ENCODE measurements at regions not wholly inside any gene's neighbourhood (a gene's known extent, or its start where the extent isn't known, plus 50 kb on each side); places are given as distances from the start of the nearest gene placed in this dataset.
A peak's percentile ranks its signal among the peaks of the same experiment; 100 is the strongest.

DNA sequence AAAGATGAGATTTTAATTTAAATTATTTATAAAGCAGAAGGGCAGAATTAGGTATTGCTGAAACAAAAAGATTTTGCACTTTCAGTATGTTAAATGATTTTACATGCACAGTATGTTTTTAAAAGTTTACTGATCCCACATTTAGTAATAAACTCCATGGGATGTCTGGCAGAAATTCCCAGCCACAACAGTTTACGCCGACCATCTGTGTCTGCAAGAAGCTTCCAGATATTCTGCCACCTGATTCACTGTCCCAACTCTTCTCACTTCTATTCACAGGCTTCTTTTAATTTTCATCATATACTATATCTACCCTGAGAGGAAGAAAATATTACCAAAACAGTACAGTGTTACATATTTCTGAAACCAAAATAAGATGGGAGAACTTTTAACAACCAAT is 115.8 kb upstream of the IQCM start:
- no peak for DNase-seq

DNA sequence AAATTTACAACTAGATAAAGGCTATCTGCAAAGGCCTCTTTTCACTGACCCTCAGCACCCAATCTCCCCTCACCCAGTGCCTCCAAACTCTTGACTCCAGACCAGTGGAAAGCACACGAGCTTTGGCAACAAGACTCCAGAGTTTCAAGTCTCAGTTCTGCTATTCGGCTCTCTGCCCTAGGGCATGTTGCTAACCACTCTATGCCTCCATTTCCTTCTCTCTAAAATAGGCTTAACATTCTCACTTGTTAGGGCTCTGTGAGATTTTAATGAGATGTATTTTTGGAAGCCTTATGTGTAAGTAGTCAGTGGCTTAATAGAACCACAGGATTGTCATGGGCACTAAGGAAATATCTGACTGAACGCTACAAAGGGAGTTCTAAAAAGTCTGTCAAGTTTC is 116.5 kb upstream of the IQCM start:
- DNase-seq, result no peak

- DNase-seq, result no peak
Measured at GRCh38 chr4:149933120-149933519, 117.5 kb upstream of the IQCM start.

DNA sequence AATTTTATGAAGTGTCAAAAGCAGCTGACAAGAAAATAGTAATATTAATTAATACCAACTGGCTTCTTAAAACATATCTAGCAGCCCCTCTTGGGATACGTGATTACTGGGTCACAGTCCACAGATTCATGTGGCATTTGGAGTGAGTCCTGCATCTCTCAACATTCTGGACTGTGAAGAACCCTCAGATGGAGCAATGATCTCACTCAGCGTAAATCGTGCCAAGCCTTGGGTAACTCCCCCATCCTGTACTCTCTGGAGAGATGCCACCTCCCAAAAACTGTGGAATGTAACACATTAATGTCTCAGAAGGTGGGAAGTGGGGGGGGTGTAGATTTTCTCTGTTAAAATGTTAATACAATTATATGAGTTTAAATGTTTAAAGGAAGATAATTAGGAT is 118.2 kb upstream of the IQCM start:
- no peak for DNase-seq

GRCh38 chr4:149949381-149949780 is 128.9 kb upstream of the DCLK2 start:
- no peak for DNase-seq

GRCh38 chr4:149951152-149951900 is 126.9 kb upstream of the DCLK2 start:
- DNase-seq, result no peak

GRCh38 chr4:149952101-149952500 is 126.1 kb upstream of the DCLK2 start:
- no peak for DNase-seq

GRCh38 chr4:149952716-149953115 is 125.5 kb upstream of the DCLK2 start:
- DNase-seq, result no peak

DNA sequence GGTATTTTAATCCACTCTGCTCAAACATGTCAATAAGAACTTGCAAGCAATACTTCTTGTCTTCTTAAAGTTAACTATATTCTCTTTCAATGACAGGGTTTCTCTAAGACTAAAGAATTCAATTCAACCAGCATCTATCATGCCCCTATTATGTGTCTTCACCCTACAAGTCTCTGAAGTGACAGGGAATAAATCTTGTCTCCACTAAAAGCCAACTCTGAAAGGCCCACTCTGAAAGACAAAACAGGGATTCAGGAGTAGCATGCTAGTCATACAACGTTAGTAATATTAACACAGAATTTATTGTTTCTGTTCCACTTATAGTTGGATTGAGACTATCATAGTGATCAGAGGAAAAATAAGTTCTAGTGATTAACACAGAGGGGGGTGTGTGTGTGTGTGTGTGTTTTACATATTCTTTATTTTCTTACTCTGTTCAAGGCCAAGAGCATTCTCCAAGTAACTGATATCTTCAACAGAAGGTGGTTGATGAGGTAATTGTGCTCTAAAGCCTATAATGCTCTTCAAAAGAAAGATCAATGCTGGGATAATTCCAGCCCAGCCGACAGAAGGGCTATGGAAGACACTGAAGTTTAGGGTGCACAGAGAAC is 122.4 kb upstream of the DCLK2 start:
- DNase-seq, result no peak

- DNase-seq, result no peak
Measured at GRCh38 chr4:149956678-149957077, 121.6 kb upstream of the DCLK2 start.

GRCh38 chr4:149961876-149962597 is 116.2 kb upstream of the DCLK2 start:
- DNase-seq, result no peak

DNA sequence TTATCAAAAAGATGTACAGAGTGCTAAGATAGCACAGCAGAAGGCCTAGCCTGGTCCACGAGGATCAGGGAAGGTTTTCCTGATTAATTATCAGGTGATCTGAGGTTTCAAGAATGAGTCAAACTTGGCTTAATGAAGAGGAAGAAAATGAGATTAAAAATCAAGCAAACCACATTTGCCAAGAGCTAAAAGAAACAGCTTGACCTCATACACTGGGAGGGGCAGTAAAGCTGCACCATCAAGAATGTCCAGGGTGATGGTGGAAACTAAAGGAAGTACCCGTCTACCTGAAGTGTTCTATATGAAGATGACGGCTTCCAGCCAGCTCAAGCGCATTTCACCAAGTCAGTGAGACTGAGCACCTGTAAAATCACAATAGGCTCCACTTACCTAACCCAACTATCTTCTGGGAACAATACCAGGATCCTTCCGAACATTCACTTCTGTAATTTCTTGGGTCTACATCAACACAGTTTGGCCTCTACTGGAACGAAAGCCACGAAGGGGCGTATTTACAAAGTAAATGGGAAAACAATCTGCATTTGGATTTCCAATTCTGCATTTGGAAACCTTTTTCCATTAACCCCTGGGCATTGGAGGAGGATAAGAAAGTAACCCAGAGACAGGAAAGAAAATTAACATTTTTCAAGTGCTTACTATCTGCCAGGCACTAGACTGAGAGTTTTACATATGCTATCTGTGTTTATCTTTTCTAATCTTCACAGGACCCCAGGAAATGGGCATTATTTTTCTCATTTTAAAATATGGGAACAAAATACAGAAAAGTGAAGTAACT is 114.0 kb upstream of the DCLK2 start:
- DNase-seq, result no peak

DNA sequence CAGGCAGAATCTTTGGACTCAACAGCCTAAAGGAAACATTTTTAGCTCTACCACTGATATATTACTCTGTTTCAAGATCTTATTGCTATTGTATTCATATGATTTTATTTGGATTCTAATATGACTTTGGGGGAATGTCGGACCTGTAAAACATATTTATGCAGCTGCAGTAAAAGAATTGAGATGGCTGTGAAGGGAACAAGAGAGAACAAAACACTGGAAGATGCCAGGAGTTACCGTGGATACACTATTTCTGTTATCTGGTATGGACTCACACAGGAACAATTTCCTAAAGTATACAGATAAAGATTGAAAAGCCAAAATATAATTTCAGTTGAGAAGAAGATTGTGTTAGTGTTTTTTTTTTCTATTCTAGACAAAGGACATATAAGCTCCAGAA is 113.0 kb upstream of the DCLK2 start:
- no peak for DNase-seq

GRCh38 chr4:149972407-149972806 is 105.8 kb upstream of the DCLK2 start:
- no peak for DNase-seq

DNA sequence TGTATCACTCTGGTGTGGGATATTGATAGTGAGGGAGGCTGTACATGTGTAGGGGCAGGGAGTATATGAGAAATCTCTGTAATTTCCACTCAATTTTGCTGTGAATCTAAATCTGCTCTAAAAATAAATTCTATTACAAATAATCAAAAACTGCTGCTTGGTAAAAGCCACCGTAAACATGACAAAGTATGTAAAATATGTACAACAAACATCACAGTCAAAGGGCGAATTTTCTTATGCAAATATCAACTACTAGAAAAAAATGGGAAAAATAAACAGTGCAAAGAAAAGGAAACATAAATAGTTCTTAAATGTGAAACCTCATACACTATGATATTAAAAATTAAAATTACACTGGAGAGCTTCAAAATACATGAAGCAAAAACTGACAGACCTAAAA is 105.1 kb upstream of the DCLK2 start:
- no peak for DNase-seq

GRCh38 chr4:149975172-149975571 is 103.1 kb upstream of the DCLK2 start:
- no peak for DNase-seq

GRCh38 chr4:149980121-149980682 is 98.0 kb upstream of the DCLK2 start:
- no peak for DNase-seq

DNA sequence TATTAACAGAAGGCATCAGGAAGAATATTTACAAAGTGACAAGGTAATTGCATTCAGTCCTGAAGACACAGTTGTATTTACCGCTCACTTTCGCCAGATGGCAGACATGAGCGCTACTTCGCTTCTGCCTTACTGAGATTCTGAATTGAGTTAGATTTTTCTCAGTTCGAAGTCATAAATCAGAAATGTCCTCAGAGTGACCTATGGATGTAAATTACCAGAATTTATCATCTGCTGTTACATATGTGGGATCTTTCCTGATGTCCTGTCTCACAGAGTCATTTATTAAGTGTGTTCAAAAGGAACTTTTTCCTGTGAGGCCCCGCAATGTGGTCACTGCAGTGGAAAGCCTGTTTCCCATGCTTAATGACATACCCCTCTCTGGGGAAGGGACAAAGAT is 97.3 kb upstream of the DCLK2 start:
- DNase-seq, result peak in 1 of 2 experiments; percentile 1

- no peak for DNase-seq
Measured at GRCh38 chr4:149983401-149983800, 94.8 kb upstream of the DCLK2 start.

- no peak for DNase-seq
Measured at GRCh38 chr4:149983931-149984330, 94.3 kb upstream of the DCLK2 start.

DNA sequence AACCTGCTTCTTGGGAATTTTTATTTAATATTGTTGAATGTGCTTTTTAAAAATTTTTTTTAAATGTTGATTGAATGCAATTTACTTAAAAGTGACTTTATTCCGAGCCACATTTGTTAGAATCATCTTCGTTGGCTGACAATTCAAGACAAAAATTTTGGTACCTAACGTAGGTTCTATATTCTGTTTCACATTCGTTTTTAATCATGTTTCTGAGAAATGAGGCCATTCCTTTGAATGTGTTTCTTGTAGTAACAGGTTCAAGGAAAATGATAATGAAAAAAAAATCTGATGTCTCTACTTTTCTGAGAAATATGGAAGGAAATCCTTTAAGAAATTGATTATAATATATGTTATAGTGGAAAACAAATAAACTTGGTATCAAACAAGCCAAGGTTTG is 92.3 kb upstream of the DCLK2 start:
- DNase-seq, result no peak

- DNase-seq, result no peak
Measured at GRCh38 chr4:149986917-149987316, 91.3 kb upstream of the DCLK2 start.
